H9 (cell line): ENCODE measurements at regions not wholly inside any gene's neighbourhood (a gene's known extent, or its start where the extent isn't known, plus 50 kb on each side); places are given as distances from the start of the nearest gene placed in this dataset.
"Not testable (repeated sequence)": the region's sequence is repeated elsewhere in the genome, so short reads cannot be mapped to it uniquely, and the experiment has no call there.

ENCODE experiments used
- DNase-seq: peaks from one replicate; pipeline ENCODE4 v3.0.0-alpha.2; 2017
- H2AFZ ChIP-seq: one replicate; pipeline ENCODE4 v1.6.1; 2013; ENCODE audit warnings: mild to moderate bottlenecking, low read length, control low read depth, moderate library complexity
- H2AK5ac ChIP-seq: 2 replicates; pipeline ENCODE4 v1.6.1; 2013; ENCODE audit warnings: low read length, control low read depth, mixed read lengths; ENCODE audit not compliant: insufficient read length
- H2BK120ac ChIP-seq: one replicate; pipeline ENCODE4 v1.6.1; 2013; ENCODE audit warnings: low read depth, mild to moderate bottlenecking, low read length, control low read depth, inconsistent platforms; ENCODE audit not compliant: poor library complexity, severe bottlenecking
- H2BK12ac ChIP-seq: 2 replicates; pipeline ENCODE4 v1.6.1; 2013; ENCODE audit warnings: low read length, control low read depth, mixed read lengths, low read depth; ENCODE audit not compliant: insufficient read length
- H2BK15ac ChIP-seq: 2 replicates; pipeline ENCODE4 v1.6.1; 2013; ENCODE audit warnings: low read depth, low read length, control low read depth
- H2BK20ac ChIP-seq: one replicate; pipeline ENCODE4 v1.6.1; 2013; ENCODE audit warnings: low read depth, mild to moderate bottlenecking, low read length, control low read depth, inconsistent platforms; ENCODE audit not compliant: poor library complexity, severe bottlenecking
- H2BK5ac ChIP-seq: 2 replicates; pipeline ENCODE4 v1.6.1; 2013; ENCODE audit warnings: low read length, control low read depth, mixed read lengths; ENCODE audit not compliant: insufficient read length
- H3K14ac ChIP-seq: 2 replicates; pipeline ENCODE4 v1.6.1; 2013; ENCODE audit warnings: low read length, control low read depth; ENCODE audit not compliant: insufficient read depth
- H3K18ac ChIP-seq: 2 replicates; pipeline ENCODE4 v1.6.1; 2013; ENCODE audit warnings: low read depth, mild to moderate bottlenecking, mixed read lengths, low read length, control low read depth; ENCODE audit not compliant: insufficient read length
- H3K23ac ChIP-seq: 2 replicates; pipeline ENCODE4 v1.6.1; 2013; ENCODE audit warnings: low read length, control low read depth, mixed read lengths, low read depth; ENCODE audit not compliant: insufficient read length
- H3K23me2 ChIP-seq: 2 replicates; pipeline ENCODE4 v1.6.1; 2013; ENCODE audit warnings: low read depth, mild to moderate bottlenecking, mixed read lengths, low read length, control low read depth; ENCODE audit not compliant: insufficient read length, poor library complexity, severe bottlenecking
- H3K27ac ChIP-seq: 2 replicates; pipeline ENCODE4 v1.5.1; 2013; ENCODE audit warnings: low read length, control low read depth, mixed read lengths, low read depth; ENCODE audit not compliant: insufficient read length
- H3K27me3 ChIP-seq: 2 replicates; pipeline ENCODE4 v1.6.1; 2013; ENCODE audit warnings: low read length, control low read depth, inconsistent platforms; ENCODE audit not compliant: insufficient read depth
- H3K4ac ChIP-seq: 2 replicates; pipeline ENCODE4 v1.6.1; 2013; ENCODE audit warnings: low read depth, mild to moderate bottlenecking, control low read depth, inconsistent platforms, low read length, moderate library complexity
- H3K4me1 ChIP-seq: 2 replicates; pipeline ENCODE4 v1.6.1; 2013; ENCODE audit warnings: low read length, control low read depth, inconsistent platforms; ENCODE audit not compliant: insufficient read depth
- H3K4me2 ChIP-seq: 2 replicates; pipeline ENCODE4 v1.6.1; 2013; ENCODE audit warnings: low read length, control low read depth, mixed read lengths; ENCODE audit not compliant: insufficient read length, insufficient read depth
- H3K56ac ChIP-seq: 2 replicates; pipeline ENCODE4 v1.6.1; 2013; ENCODE audit warnings: low read depth, mild to moderate bottlenecking, mixed read lengths, low read length, control low read depth; ENCODE audit not compliant: insufficient read length
- H3K79me1 ChIP-seq: 2 replicates; pipeline ENCODE4 v1.6.1; 2013; ENCODE audit warnings: low read depth, mild to moderate bottlenecking, moderate library complexity, low read length, control low read depth, inconsistent platforms; ENCODE audit not compliant: insufficient read depth, poor library complexity, severe bottlenecking
- H3K79me2 ChIP-seq: 2 replicates; pipeline ENCODE4 v1.6.1; 2013; ENCODE audit warnings: low read length, control low read depth, inconsistent platforms; ENCODE audit not compliant: insufficient read depth
- H3K9ac ChIP-seq: 2 replicates; pipeline ENCODE4 v1.6.1; 2013; ENCODE audit warnings: low read length, control low read depth, mixed read lengths; ENCODE audit not compliant: insufficient read length; ENCODE audit errors: extremely low read depth
- H3K9me3 ChIP-seq: one replicate; pipeline ENCODE4 v1.6.1; 2013; ENCODE audit warnings: low read depth, low read length, inconsistent platforms; ENCODE audit not compliant: control insufficient read depth
- H3T11ph ChIP-seq: one replicate; pipeline ENCODE4 v1.6.1; 2013; ENCODE audit warnings: mild to moderate bottlenecking, low read length, control low read depth, inconsistent platforms
- H4K20me1 ChIP-seq: one replicate; pipeline ENCODE4 v1.6.1; 2013; ENCODE audit not compliant: control insufficient read depth, insufficient read length, insufficient read depth
- H4K5ac ChIP-seq: 2 replicates; pipeline ENCODE4 v1.6.1; 2013; ENCODE audit warnings: low read depth, mild to moderate bottlenecking, mixed read lengths, low read length, control low read depth; ENCODE audit not compliant: insufficient read length
- H4K8ac ChIP-seq: replicated peaks from 2 replicates; pipeline ENCODE4 v1.6.1; 2013; ENCODE audit warnings: low read length, control low read depth, mixed read lengths, low read depth; ENCODE audit not compliant: insufficient read length
- H4K91ac ChIP-seq: 2 replicates; pipeline ENCODE4 v1.6.1; 2013; ENCODE audit warnings: low read depth, mild to moderate bottlenecking, moderate library complexity, mixed read lengths, low read length, control low read depth; ENCODE audit not compliant: insufficient read length
- H3K27ac Mint-ChIP-seq, 3 experiments: 2 replicates in 2 of 3; 3 replicates in 1 of 3; pipeline ENCODE4 v1.8.0; 2020 to 2021; ENCODE audit warnings: mixed read lengths in 3 of 3, mild to moderate bottlenecking in 1 of 3, moderate library complexity in 1 of 3
- H3K27me3 Mint-ChIP-seq: 2 replicates; pipeline ENCODE4 v1.8.0; 2021; ENCODE audit warnings: low read depth, mild to moderate bottlenecking, moderate library complexity, mixed read lengths
- H3K36me3 Mint-ChIP-seq, 3 experiments: 2 replicates in 2 of 3; 3 replicates in 1 of 3; pipeline ENCODE4 v1.8.0; 2020 to 2021; ENCODE audit warnings: low read depth in 3 of 3, mixed read lengths in 3 of 3; ENCODE audit not compliant: insufficient read depth in 1 of 3
- H3K4me1 Mint-ChIP-seq, 2 experiments: 2 replicates each; pipeline ENCODE4 v1.8.0; 2020; ENCODE audit warnings: mixed read lengths in 2 of 2
- H3K4me3 Mint-ChIP-seq, 2 experiments: 2 replicates in 1 of 2; 3 replicates in 1 of 2; pipeline ENCODE4 v1.8.0; 2020 to 2021; ENCODE audit warnings: mild to moderate bottlenecking in 2 of 2, mixed read lengths in 2 of 2, moderate library complexity in 1 of 2
- H3K9me3 Mint-ChIP-seq, 2 experiments: 2 replicates in 1 of 2; 3 replicates in 1 of 2; pipeline ENCODE4 v1.8.0; 2020; ENCODE audit warnings: mild to moderate bottlenecking in 2 of 2, mixed read lengths in 2 of 2, moderate library complexity in 1 of 2
- WGBS: extraction: QIAGEN DNeasy Blood & Tissue Kit; methylation state at CpG from one replicate; pipeline ENCODE4 v1.1.7; 2013; ENCODE audit warnings: missing lambda C conversion rate, low lambda C conversion rate, mixed read lengths; ENCODE audit not compliant: insufficient read length; ENCODE audit errors: extremely low coverage; 5-methylcytosine and 5-hydroxymethylcytosine counted together

GRCh38 chr2:201946746-201947145 lies 86.9 kb upstream of the FZD7 start:
- H3K14ac ChIP-seq, H2BK5ac ChIP-seq, H3K23ac ChIP-seq, H3K9ac ChIP-seq, H3T11ph ChIP-seq, H3K9me3 ChIP-seq, H4K20me1 ChIP-seq, H3K27ac ChIP-seq, H3K56ac ChIP-seq, H3K18ac ChIP-seq, H3K4me1 ChIP-seq, H2BK120ac ChIP-seq, H4K91ac ChIP-seq, H3K9me3 Mint-ChIP-seq, H3K27me3 ChIP-seq, H2BK12ac ChIP-seq, H3K4ac ChIP-seq, H2BK20ac ChIP-seq, H3K27me3 Mint-ChIP-seq, H3K4me2 ChIP-seq, H2AK5ac ChIP-seq, H4K5ac ChIP-seq, DNase-seq, H3K79me1 ChIP-seq, H3K4me3 Mint-ChIP-seq, H2BK15ac ChIP-seq, H3K79me2 ChIP-seq, H4K8ac ChIP-seq, H3K23me2 ChIP-seq, H2AFZ ChIP-seq: not testable (repeated sequence)
- Mint-ChIP-seq H3K36me3 (peaks cover 3 to 11% (median 4%) of the 10 kb centered on the region in 3 experiments; a peak in 5 of 7 replicates), H3K4me1 (peaks cover 48 to 50% of the 10 kb centered on the region in 2 experiments), H3K27ac (peak overlapping the region in 1 of 3 experiments; percentile 51; a peak in 1 of 7 replicates)
- WGBS: no CpG with 5 or more reads among the region's 5 CpGs
